SK-N-SH (cell line): ENCODE measurements at regions not wholly inside any gene's neighbourhood (a gene's known extent, or its start where the extent isn't known, plus 50 kb on each side); places are given as distances from the start of the nearest gene placed in this dataset.

Source experiments
- CTCF ChIP-seq: fragments of 200-600 bp; sonication (generic); IDR thresholded peaks from 2 replicates; pipeline ENCODE4 v1.6.1; 2017; ENCODE audit warnings: antibody characterized with exemption, mild to moderate bottlenecking, moderate library complexity
- GATA2 ChIP-seq: sonication (generic); formaldehyde crosslinking; IDR thresholded peaks from 2 replicates; pipeline ENCODE4 v1.5.0; 2020; ENCODE audit warnings: mild to moderate bottlenecking, missing genetic modification reagents
- MAX ChIP-seq: IDR thresholded peaks from 2 replicates; pipeline ENCODE4 v1.4.0; 2012; ENCODE audit warnings: low read depth
- MXI1 ChIP-seq: IDR thresholded peaks from 2 replicates; pipeline ENCODE4 v1.6.1; 2012; ENCODE audit warnings: mild to moderate bottlenecking, low read depth, low read length, improper control_type of control experiment
- POLR2AphosphoS5 ChIP-seq: IDR thresholded peaks from 2 replicates; pipeline ENCODE4 v1.6.1; 2012; ENCODE audit warnings: low read depth, low read length
- REST ChIP-seq: IDR thresholded peaks from 2 replicates; pipeline ENCODE4 v1.6.1; 2012; ENCODE audit warnings: mild to moderate bottlenecking, low read depth, low read length, moderate library complexity
- TAF1 ChIP-seq: IDR thresholded peaks from 2 replicates; pipeline ENCODE4 v1.6.1; 2012; ENCODE audit warnings: low read depth, mild to moderate bottlenecking, low read length, moderate library complexity, borderline replicate concordance
- TF ChIP-seq, protein P1 (sequence below): fragments of 150-350 bp; IDR thresholded peaks from 2 replicates; pipeline ENCODE4 v1.6.1; 2017; ENCODE audit warnings: antibody characterized with exemption, low read length, low read depth, borderline replicate concordance

DNA sequence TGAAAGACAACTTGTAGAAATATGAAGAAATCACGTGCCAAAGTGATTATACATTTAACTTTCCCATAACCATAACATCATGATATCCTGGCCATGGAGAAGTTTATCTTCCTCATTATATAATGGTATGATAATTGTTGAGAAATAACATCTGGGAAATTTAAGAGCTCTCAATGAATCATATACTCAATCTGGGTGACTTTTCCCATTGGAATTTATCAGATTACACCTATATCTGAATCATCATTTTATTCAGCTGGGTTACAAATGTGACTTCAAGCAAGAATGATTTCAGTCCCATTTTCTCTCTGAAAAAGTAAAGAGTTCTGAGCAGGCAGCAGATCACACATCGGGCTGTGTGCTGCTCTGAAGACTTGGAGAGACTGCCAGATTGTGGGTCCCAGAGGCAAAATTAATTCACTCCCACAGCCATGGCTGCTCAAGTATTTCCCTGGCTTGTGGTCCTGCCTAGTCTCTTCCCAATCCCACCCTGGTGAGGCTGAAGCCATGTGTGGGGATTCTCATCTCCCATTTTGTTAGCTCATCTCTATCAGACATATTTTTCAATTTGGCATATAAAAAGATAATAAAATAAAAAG, 278.0 kb downstream of the MRPL39 start:
- TF ChIP-seq MAX (peak; percentile 45; the same call in 1 of the 2 replicates), GATA2 (CRISPR knock-in tag) (no peak), CTCF (no peak), TAF1 (no peak), MXI1 (no peak), POLR2AphosphoS5 (peak; percentile 72; the same call in 1 of the 2 replicates), REST (no peak)
- TF ChIP-seq, protein P1, sequence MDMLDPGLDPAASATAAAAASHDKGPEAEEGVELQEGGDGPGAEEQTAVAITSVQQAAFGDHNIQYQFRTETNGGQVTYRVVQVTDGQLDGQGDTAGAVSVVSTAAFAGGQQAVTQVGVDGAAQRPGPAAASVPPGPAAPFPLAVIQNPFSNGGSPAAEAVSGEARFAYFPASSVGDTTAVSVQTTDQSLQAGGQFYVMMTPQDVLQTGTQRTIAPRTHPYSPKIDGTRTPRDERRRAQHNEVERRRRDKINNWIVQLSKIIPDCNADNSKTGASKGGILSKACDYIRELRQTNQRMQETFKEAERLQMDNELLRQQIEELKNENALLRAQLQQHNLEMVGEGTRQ = no peak
